ENCODE measurements at regions not wholly inside any gene's neighbourhood (a gene's known extent, or its start where the extent isn't known, plus 50 kb on each side); places are given as distances from the start of the nearest gene placed in this dataset.

GRCh38 chr13:68025604-68026003, 795.5 kb upstream of the PCDH9 start:
- Histone ChIP-seq H2BK20ac (ENCODE audit: low read length) (no peak overlapping the region), H3K79me1 (ENCODE audit: low read depth, low read length) (no peaks in the 10 kb centered on the region), H3K14ac (ENCODE audit: insufficient read length) (no peak overlapping the region), H3K23ac (ENCODE audit: insufficient read length) (no peak overlapping the region), H2BK5ac (ENCODE audit: low read depth, low read length) (no peak overlapping the region), H3K18ac (ENCODE audit: extremely low read depth, low read length) (no peak overlapping the region), H3K79me2 (ENCODE audit: control insufficient read depth in 1 of 2, insufficient read depth in 2 of 2, low read length in 2 of 2) (no peaks in the 10 kb centered on the region), H3K36me3 (ENCODE audit: control insufficient read depth in 2 of 4, insufficient read depth in 4 of 4, low read length in 3 of 4) (0 out of 8 replicates have a peak, but pooled peaks cover 0 to 3% (median 0%) of the 10 kb centered on the region in 4 experiments), H4K5ac (ENCODE audit: insufficient read length, low read depth, low read length) (no peak overlapping the region), H4K8ac (ENCODE audit: extremely low read depth, insufficient read depth, low read length) (no peak overlapping the region), H3K4ac (replicated peaks; ENCODE audit: insufficient read length, low read depth, low read length) (no peak overlapping the region), H3K4me1 (replicated peaks in 1 of 4; ENCODE audit: control insufficient read depth in 3 of 4, insufficient read depth in 4 of 4, low read length in 3 of 4) (peaks cover 0 to 9% (median 7%) of the 10 kb centered on the region in 4 experiments; a peak in 6 of 7 replicates), H3K27ac (ENCODE audit: low read depth, low read length) (no peak overlapping the region), H3K56ac (replicated peaks; ENCODE audit: insufficient read length, low read depth, low read length) (no peak overlapping the region), H3K4me2 (ENCODE audit: insufficient read depth in 1 of 2, low read depth in 2 of 2, low read length in 2 of 2) (no peak overlapping the region), H2BK120ac (replicated peaks; ENCODE audit: low read depth, low read length) (no peak overlapping the region), H2BK12ac (ENCODE audit: low read depth, low read length) (no peak overlapping the region), H3K9me3 (ENCODE audit: insufficient read depth in 2 of 2, low read depth in 1 of 2, low read length in 1 of 2) (peaks cover 0 to 5% of the 10 kb centered on the region in 2 experiments; a peak in 3 of 4 replicates), H3K23me2 (ENCODE audit: low read depth, low read length) (no peaks in the 10 kb centered on the region), H2BK15ac (ENCODE audit: low read length) (no peak overlapping the region), H3K9ac (replicated peaks in 1 of 4; ENCODE audit: extremely low read depth in 1 of 4, low read depth in 3 of 4, low read length in 3 of 4) (no peak overlapping the region), H3K4me3 (ENCODE audit: extremely low read depth in 1 of 4, insufficient read depth in 2 of 4, low read depth in 3 of 4, low read length in 4 of 4) (no peak overlapping the region), H4K20me1 (replicated peaks in 1 of 2; ENCODE audit: control insufficient read depth in 1 of 2, insufficient read depth in 2 of 2, low read length in 2 of 2) (no peaks in the 10 kb centered on the region), H4K91ac (replicated peaks; ENCODE audit: insufficient read length, low read length) (no peak overlapping the region), H2AK5ac (ENCODE audit: low read depth, low read length) (no peak overlapping the region), H3K27me3 (replicated peaks in 1 of 4; ENCODE audit: control insufficient read depth in 3 of 4, extremely low read depth in 1 of 4, insufficient read depth in 3 of 4, low read length in 3 of 4) (no peaks in the 10 kb centered on the region), H2AFZ (ENCODE audit: low read length) (no peak overlapping the region)
- FAIRE-seq (no peak), DNase-seq (ENCODE audit: low read depth in 1 of 2, low spot score in 2 of 2) (no peak)
- WGBS, 2 experiments (ENCODE audit: extremely low coverage in 1 of 2, insufficient coverage in 1 of 2, insufficient read length in 1 of 2, insufficient replicate concordance in 2 of 2, low coverage in 1 of 2, low lambda C conversion rate in 2 of 2, missing lambda C conversion rate in 1 of 2): 89% methylated on average over 2 of the region's 2 CpGs; no CpG with 5 or more reads in 1 of the 2 experiments
- CTCF ChIA-PET (ENCODE audit: partially characterized antibody): no interaction called here
- TF ChIP-seq SIRT6 (IDR thresholded peaks at IDR 0.05; ENCODE audit: low read length) (no peak), TBP (IDR thresholded peaks at IDR 0.05; ENCODE audit: low read depth, low read length) (no peak), EGR1 (IDR thresholded peaks at IDR 0.05; ENCODE audit: borderline replicate concordance, low read depth, low read length) (no peak)
- POLR2A ChIA-PET (ENCODE audit: partially characterized antibody): no interaction called here

Measured in H1 (cell line).